ENCODE measurements at regions not wholly inside any gene's neighbourhood (a gene's known extent, or its start where the extent isn't known, plus 50 kb on each side); places are given as distances from the start of the nearest gene placed in this dataset.

DNA sequence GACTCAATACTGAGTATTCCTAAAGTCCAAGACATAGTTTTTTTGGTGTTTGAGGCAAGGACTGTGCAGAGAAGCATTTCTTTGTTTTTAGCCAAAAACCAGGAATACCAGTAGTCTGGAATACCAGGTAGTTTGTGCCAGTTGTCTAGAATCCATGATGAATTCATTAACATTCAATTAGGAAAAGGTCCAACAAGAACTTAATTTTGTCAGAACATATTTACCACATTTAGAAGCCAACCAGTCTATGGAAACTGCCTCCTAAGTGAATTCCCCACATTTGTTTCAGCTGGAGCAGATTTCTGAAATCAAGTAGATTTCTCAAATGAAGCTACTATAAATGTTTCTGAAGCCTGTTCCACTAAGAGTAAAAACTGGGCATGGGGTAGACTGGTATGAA, 1584.8 kb upstream of the ADGRL3 start:
- Histone ChIP-seq H3K4me3 (no peak overlapping the region), H3K4me1 (no peaks in the 10 kb centered on the region), H3K27ac (no peak overlapping the region), H3K27me3 (no peaks in the 10 kb centered on the region), H3K9me3 (no peaks in the 10 kb centered on the region), H3K36me3 (no peaks in the 10 kb centered on the region)
- no peak for DNase-seq
- intact Hi-C loops (cut with DNase I), result no loop called here
- TF ChIP-seq, protein P1, sequence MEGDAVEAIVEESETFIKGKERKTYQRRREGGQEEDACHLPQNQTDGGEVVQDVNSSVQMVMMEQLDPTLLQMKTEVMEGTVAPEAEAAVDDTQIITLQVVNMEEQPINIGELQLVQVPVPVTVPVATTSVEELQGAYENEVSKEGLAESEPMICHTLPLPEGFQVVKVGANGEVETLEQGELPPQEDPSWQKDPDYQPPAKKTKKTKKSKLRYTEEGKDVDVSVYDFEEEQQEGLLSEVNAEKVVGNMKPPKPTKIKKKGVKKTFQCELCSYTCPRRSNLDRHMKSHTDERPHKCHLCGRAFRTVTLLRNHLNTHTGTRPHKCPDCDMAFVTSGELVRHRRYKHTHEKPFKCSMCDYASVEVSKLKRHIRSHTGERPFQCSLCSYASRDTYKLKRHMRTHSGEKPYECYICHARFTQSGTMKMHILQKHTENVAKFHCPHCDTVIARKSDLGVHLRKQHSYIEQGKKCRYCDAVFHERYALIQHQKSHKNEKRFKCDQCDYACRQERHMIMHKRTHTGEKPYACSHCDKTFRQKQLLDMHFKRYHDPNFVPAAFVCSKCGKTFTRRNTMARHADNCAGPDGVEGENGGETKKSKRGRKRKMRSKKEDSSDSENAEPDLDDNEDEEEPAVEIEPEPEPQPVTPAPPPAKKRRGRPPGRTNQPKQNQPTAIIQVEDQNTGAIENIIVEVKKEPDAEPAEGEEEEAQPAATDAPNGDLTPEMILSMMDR (IDR thresholded peaks at IDR 0.05), result no peak
- ATAC-seq, result no peak

DNA sequence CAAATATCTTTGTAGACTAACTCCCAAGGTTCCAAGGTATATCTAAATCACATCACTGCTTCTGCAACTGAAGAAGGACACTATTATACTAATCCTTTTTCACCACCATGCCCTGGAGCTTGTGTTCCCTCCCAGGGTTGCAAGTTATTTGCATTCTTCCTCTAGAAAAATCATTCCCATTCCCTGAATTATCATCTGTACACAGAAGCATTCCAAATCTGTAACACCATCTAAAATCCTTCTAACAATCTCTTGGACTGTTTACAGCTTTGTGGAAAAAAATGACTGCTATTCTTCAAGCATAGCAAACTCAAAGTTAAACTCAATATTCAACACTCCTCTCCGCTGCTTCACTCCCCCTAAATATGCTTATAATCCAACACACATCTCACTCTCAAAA, 1570.8 kb upstream of the ADGRL3 start:
- DNase-seq (no peak), ATAC-seq (no peak)
- no peaks in the 10 kb centered on the region for H3K9me3 ChIP-seq
- intact Hi-C loops (cut with DNase I), result no loop called here
- no peaks in the 10 kb centered on the region for H3K36me3 ChIP-seq
- H3K27me3 ChIP-seq, result no peaks in the 10 kb centered on the region
- H3K4me3 ChIP-seq, result no peak overlapping the region
- H3K4me1 ChIP-seq, result no peaks in the 10 kb centered on the region
- no peak overlapping the region for H3K27ac ChIP-seq
- TF ChIP-seq, protein P1 (IDR thresholded peaks at IDR 0.05), result no peak

DNA sequence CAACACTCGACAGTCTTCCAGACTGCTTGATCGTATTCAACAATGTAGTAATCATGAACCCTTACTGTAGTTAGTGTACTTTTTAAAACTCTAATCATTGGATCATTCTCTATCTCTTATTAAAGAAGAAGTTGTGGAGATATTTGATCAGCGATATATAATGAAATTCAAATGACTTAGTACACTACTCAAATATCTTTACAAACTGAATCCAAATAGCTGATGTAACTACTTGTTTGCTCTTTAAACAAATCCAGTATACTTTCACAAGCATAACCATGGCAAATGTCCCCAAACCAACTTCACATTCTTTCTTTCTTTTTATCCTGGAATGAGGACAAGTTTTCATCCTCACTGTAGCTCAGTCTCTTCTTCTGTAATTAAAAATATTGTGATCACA, 1569.9 kb upstream of the ADGRL3 start:
- Histone ChIP-seq H3K36me3 (no peaks in the 10 kb centered on the region), H3K27me3 (no peaks in the 10 kb centered on the region), H3K4me1 (no peaks in the 10 kb centered on the region), H3K4me3 (no peak overlapping the region), H3K27ac (no peak overlapping the region), H3K9me3 (no peaks in the 10 kb centered on the region)
- TF ChIP-seq, protein P1 (IDR thresholded peaks at IDR 0.05), result no peak
- intact Hi-C loops (cut with DNase I), result no loop called here
- DNase-seq, result no peak
- ATAC-seq, result no peak

DNA sequence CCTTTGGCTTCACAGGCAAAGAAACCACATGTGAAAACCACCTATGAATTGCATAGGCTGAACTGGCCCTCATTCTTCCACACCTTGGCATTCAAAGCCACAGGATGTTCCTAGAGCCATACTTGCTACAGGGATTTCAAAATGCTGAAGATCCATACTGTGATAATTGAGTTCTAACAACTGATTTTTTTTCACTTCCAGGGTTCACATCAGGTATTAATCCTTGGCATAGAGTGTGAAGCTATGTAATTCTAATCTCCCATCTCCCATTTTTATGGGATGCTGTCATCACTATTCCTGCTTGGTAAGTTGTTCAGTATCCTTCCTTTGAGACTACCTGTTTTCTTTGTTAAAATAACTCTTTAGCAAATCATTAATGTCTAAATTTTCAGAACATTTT, 1569.2 kb upstream of the ADGRL3 start:
- Histone ChIP-seq H3K4me3 (no peak overlapping the region), H3K27ac (no peak overlapping the region), H3K9me3 (no peaks in the 10 kb centered on the region), H3K4me1 (no peaks in the 10 kb centered on the region), H3K27me3 (no peaks in the 10 kb centered on the region), H3K36me3 (no peaks in the 10 kb centered on the region)
- DNase-seq (no peak), ATAC-seq (no peak)
- TF ChIP-seq, protein P1 (IDR thresholded peaks at IDR 0.05), result no peak
- intact Hi-C loops (cut with DNase I), result no loop called here

DNA sequence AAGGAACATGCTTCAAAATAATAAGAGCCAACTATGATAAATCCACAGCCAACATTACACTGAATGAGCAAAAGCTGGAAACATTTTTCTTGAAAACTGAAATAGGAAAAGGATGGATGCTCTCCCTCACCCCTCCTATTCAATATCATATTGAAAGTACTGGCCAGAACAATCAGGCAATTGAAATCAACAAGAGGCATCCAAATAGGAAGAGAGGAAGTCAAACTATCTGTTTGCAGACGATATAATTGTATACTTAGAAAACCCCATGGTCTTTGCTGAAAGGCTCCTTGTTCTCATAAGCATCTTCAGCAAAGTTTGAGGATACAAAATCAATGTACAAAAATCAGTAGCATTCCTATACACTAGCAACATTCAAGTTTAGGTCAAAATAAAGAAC, 1562.5 kb upstream of the ADGRL3 start:
- no peaks in the 10 kb centered on the region for H3K4me1 ChIP-seq
- TF ChIP-seq, protein P1 (IDR thresholded peaks at IDR 0.05), result no peak
- no peak overlapping the region for H3K4me3 ChIP-seq
- no peaks in the 10 kb centered on the region for H3K9me3 ChIP-seq
- no peaks in the 10 kb centered on the region for H3K27me3 ChIP-seq
- ATAC-seq (no peak), DNase-seq (no peak)
- intact Hi-C loops (cut with DNase I), result no loop called here
- no peaks in the 10 kb centered on the region for H3K36me3 ChIP-seq
- no peak overlapping the region for H3K27ac ChIP-seq

DNA sequence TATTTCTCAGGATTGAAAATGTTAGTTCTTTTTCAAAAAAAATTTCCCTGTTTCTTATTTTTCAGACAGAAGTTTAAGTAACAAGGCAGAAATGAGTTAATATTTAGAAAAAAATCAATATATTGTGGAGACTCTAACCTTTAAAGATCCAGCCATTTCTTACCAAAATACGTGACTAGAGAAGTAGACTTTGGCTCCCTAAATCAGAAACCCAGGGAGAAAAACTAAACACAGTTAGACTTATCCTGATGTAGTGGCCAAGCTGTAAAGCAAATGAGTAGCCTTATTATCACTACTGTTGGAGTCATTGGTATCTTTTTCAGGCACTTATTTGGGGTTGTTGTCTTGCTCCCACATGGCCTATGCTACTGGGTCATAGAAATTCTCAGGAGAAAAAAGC, 1556.4 kb upstream of the ADGRL3 start:
- Histone ChIP-seq H3K36me3 (no peaks in the 10 kb centered on the region), H3K27ac (no peak overlapping the region), H3K4me3 (no peak overlapping the region), H3K27me3 (no peaks in the 10 kb centered on the region), H3K9me3 (no peaks in the 10 kb centered on the region), H3K4me1 (no peaks in the 10 kb centered on the region)
- intact Hi-C loops (cut with DNase I), result no loop called here
- ATAC-seq, result no peak
- TF ChIP-seq, protein P1 (IDR thresholded peaks at IDR 0.05), result no peak
- no peak for DNase-seq
